Right renal pelvis (tissue), 4 donors: ENCODE measurements at regions not wholly inside any gene's neighbourhood (a gene's known extent, or its start where the extent isn't known, plus 50 kb on each side); places are given as distances from the start of the nearest gene placed in this dataset.
"Not testable (repeated sequence)": the region's sequence is repeated elsewhere in the genome, so short reads cannot be mapped to it uniquely, and the experiment has no call there.

ENCODE experiments used
- DNase-seq, 4 donors: peaks; one replicate each; pipeline ENCODE4 v3.0.0-alpha.2; 2013; ENCODE audit warnings: low read depth in 4 of 4, low spot score in 3 of 4, missing footprints in 1 of 4

DNA sequence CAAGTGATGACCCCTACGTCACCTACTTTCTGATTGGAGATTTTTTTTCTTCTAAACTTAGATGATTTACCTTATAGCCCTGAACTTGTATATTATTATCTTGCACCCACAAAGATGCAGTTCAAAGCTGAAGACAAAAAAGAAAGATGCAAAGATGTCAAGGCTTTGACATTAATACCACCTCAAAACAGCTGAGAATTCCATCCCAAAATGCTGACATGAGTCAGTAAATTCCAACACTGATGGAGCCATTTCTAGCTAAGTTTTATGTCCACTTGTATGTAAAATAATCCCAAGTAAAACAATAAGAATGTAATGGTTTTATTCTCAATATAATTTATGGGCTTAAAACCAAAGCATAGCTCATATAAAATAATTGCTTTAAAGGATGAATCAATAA lies 91.5 kb upstream of the CDH9 start:
- no peak for DNase-seq

GRCh38 chr5:27125856-27126255 lies 87.5 kb upstream of the CDH9 start:
- DNase-seq, result no peak

- DNase-seq, result no peak
Measured at GRCh38 chr5:27124590-27124989, 86.2 kb upstream of the CDH9 start.

- not testable (repeated sequence) for DNase-seq
Measured at GRCh38 chr5:27119736-27120321, 81.4 kb upstream of the CDH9 start.

DNA sequence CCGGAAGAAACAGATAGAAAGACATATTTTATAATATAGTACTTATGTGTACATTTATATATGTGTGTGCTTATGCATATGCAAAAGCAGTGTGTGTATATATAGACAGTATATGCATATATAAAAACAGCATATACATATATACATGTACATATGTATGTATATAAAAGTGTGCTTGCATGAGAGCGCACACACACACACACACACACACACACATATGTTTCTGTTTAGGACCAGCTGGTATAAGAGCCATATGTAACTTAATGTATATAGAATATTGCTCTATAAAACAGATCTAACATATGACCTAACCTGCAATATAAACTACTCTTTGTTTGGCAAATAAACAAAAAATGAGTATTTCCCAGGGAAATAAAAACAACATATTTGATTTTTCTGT lies 65.1 kb upstream of the CDH9 start:
- no peak for DNase-seq

DNA sequence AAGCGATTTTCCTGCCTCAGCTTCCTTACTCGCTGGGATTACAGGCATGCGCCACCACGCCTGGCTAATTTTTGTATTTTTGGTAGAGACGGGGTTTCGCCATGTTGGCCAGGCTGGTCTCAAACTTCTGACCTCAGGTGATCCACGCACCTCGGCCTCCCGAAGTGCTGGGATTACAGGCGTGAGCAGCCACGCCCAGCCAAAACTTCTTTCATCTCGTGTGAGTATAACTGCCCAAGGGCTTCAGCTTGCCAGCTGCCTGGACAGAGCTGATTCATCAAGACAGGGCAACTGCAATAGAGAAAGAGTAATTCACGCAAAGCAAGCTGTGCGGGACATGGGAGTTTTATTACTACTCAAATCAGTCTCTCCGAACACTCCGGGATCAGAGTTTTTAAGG lies 57.4 kb upstream of the CDH9 start:
- DNase-seq, result not testable (repeated sequence)

- no peak for DNase-seq
Measured at GRCh38 chr5:27093279-27093678, 54.9 kb upstream of the CDH9 start.

- DNase-seq, result no peak
Measured at GRCh38 chr5:27091858-27092257, 53.5 kb upstream of the CDH9 start.

- not testable (repeated sequence) for DNase-seq
Measured at GRCh38 chr5:27088822-27089221, 50.4 kb upstream of the CDH9 start.
